PC-9 (cell line): ENCODE measurements at regions not wholly inside any gene's neighbourhood (a gene's known extent, or its start where the extent isn't known, plus 50 kb on each side); places are given as distances from the start of the nearest gene placed in this dataset.
"Not testable (repeated sequence)": the region's sequence is repeated elsewhere in the genome, so short reads cannot be mapped to it uniquely, and the experiment has no call there.

Source experiments
- EZH2 ChIP-seq: fragments of 200-600 bp; sonication (generic); IDR thresholded peaks from 2 replicates; pipeline ENCODE4 v1.8.0; 2017; ENCODE audit warnings: antibody characterized with exemption, low read depth
- TF ChIP-seq, protein P1 (sequence below): fragments of 200-600 bp; sonication (generic); conservative IDR thresholded peaks from 2 replicates; pipeline ENCODE4 v1.6.1; 2017; ENCODE audit warnings: mixed run types, antibody characterized with exemption, mild to moderate bottlenecking, moderate library complexity

- TF ChIP-seq, protein P1, sequence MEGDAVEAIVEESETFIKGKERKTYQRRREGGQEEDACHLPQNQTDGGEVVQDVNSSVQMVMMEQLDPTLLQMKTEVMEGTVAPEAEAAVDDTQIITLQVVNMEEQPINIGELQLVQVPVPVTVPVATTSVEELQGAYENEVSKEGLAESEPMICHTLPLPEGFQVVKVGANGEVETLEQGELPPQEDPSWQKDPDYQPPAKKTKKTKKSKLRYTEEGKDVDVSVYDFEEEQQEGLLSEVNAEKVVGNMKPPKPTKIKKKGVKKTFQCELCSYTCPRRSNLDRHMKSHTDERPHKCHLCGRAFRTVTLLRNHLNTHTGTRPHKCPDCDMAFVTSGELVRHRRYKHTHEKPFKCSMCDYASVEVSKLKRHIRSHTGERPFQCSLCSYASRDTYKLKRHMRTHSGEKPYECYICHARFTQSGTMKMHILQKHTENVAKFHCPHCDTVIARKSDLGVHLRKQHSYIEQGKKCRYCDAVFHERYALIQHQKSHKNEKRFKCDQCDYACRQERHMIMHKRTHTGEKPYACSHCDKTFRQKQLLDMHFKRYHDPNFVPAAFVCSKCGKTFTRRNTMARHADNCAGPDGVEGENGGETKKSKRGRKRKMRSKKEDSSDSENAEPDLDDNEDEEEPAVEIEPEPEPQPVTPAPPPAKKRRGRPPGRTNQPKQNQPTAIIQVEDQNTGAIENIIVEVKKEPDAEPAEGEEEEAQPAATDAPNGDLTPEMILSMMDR: not testable (repeated sequence)
- not testable (repeated sequence) for TF ChIP-seq EZH2
These were observed 212.1 kb downstream of the PTPRC start for GRCh38 chr1:198850966-198851365.
